H1 (cell line): ENCODE measurements at regions not wholly inside any gene's neighbourhood (a gene's known extent, or its start where the extent isn't known, plus 50 kb on each side); places are given as distances from the start of the nearest gene placed in this dataset.

Source experiments
- BRCA1 ChIP-seq: IDR thresholded peaks from 2 replicates; pipeline ENCODE4 v1.6.1; 2012; ENCODE audit warnings: low read depth, low read length, improper control_type of control experiment
- CEBPB ChIP-seq: IDR thresholded peaks from 2 replicates; pipeline ENCODE4 v1.6.1; 2012; ENCODE audit warnings: low read depth, low read length
- CHD1 ChIP-seq: IDR thresholded peaks from 2 replicates; pipeline ENCODE4 v1.6.1; 2012; ENCODE audit warnings: low read depth, low read length, improper control_type of control experiment
- CHD7 ChIP-seq: fragments of 300-600 bp; sonication (generic); IDR thresholded peaks from 2 replicates; pipeline ENCODE4 v1.7.1; 2012; ENCODE audit warnings: low read length, moderate library complexity, mild to moderate bottlenecking, inconsistent platforms; ENCODE audit not compliant: insufficient replicate concordance
- CTBP2 ChIP-seq: IDR thresholded peaks from 2 replicates; pipeline ENCODE4 v1.7.0; 2011; ENCODE audit warnings: borderline replicate concordance, mild to moderate bottlenecking, moderate library complexity, mixed read lengths, low read length; ENCODE audit not compliant: insufficient read depth, insufficient read length
- HDAC6 ChIP-seq: IDR thresholded peaks from one replicate; pipeline ENCODE4 v1.7.1; 2012; ENCODE audit warnings: low read depth, mild to moderate bottlenecking, inconsistent platforms, low read length, moderate library complexity
- JUN ChIP-seq: IDR thresholded peaks from 2 replicates; pipeline ENCODE4 v1.6.1; 2011; ENCODE audit warnings: low read depth, mild to moderate bottlenecking, improper control_type of control experiment, low read length
- KDM4A ChIP-seq: IDR thresholded peaks from one replicate; pipeline ENCODE4 v1.7.1; 2012; ENCODE audit warnings: low read depth, mild to moderate bottlenecking, moderate library complexity, low read length, inconsistent platforms; ENCODE audit not compliant: severe bottlenecking
- NANOG ChIP-seq: IDR thresholded peaks from 2 replicates; pipeline ENCODE4 v1.6.1; 2011; ENCODE audit warnings: low read length, low read depth, mild to moderate bottlenecking, inconsistent platforms; ENCODE audit not compliant: insufficient read depth, poor library complexity, severe bottlenecking
- NRF1 ChIP-seq: IDR thresholded peaks from 2 replicates; pipeline ENCODE4 v1.6.1; 2011; ENCODE audit warnings: mild to moderate bottlenecking, low read depth, low read length, improper control_type of control experiment
- POLR2A ChIP-seq, 2 experiments: IDR thresholded peaks; 1 replicate in 1 of 2; 2 replicates in 1 of 2; pipeline ENCODE4 v1.6.1; 2011; ENCODE audit warnings: low read depth in 2 of 2, low read length in 2 of 2, mild to moderate bottlenecking in 2 of 2; ENCODE audit errors: control extremely low read depth in 1 of 2
- RAD21 ChIP-seq, 2 experiments: IDR thresholded peaks in 1 of 2; conservative IDR thresholded peaks in 1 of 2; 2 replicates each; pipeline ENCODE4 v1.6.1; 2011; ENCODE audit warnings: low read depth in 2 of 2, low read length in 2 of 2, improper control_type of control experiment in 1 of 2, inconsistent platforms in 1 of 2, mild to moderate bottlenecking in 1 of 2, moderate library complexity in 1 of 2
- RFX5 ChIP-seq: IDR thresholded peaks from 2 replicates; pipeline ENCODE4 v1.6.1; 2011; ENCODE audit warnings: low read depth, low read length, improper control_type of control experiment, borderline replicate concordance

DNA sequence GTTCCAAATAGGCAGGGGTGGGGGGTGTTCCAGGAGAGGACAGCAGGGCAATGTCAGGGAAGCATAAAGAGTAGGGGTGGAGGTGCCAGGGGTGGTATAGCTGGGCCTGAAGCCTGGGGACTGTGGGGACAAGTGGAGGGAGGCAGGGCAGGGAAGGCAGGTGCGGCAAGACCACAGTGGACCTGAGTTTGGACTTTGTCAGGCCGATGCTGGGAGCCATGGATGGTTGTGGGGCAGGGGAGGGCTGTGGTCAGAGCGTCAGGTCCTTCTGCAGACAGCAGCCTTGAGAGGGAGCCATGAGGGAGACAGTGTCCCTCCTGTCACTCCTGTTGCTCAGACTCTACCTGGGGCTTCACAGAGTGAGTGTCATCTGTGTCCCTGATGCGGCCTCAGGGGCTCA, 320.3 kb downstream of the PTPRU start (continued):
- TF ChIP-seq CHD7: no peak
- no peak for TF ChIP-seq RFX5
- TF ChIP-seq RAD21 (IDR thresholded peaks at IDR 0.05 in 1 of 2, conservative IDR thresholded peaks at IDR 0.05 in 1 of 2; ENCODE audit: low read depth in 2 of 2, low read length in 2 of 2): no peak
- TF ChIP-seq JUN: no peak
- no peak for TF ChIP-seq NRF1
- no peak for TF ChIP-seq BRCA1
- no peak for TF ChIP-seq POLR2A (IDR thresholded peaks at IDR 0.05; ENCODE audit: control extremely low read depth in 1 of 2, low read depth in 2 of 2, low read length in 2 of 2)
- TF ChIP-seq HDAC6: no peak
- no peak for TF ChIP-seq KDM4A
- no peak for TF ChIP-seq CTBP2
- no peak for TF ChIP-seq CHD1
- TF ChIP-seq CEBPB: no peak
- TF ChIP-seq NANOG: no peak
